HFF-Myc (cell line): ENCODE measurements at regions not wholly inside any gene's neighbourhood (a gene's known extent, or its start where the extent isn't known, plus 50 kb on each side); places are given as distances from the start of the nearest gene placed in this dataset.

ENCODE experiments used
- DNase-seq: peaks from one replicate; pipeline ENCODE4 v3.0.0-alpha.2; 2011; ENCODE audit warnings: low read depth; ENCODE audit errors: extremely low read depth
- H3K4me3 ChIP-seq: replicated peaks from 2 replicates; pipeline ENCODE4 v1.5.1; 2011; ENCODE audit warnings: low read depth, mild to moderate bottlenecking, control low read depth, low read length
- CTCF ChIP-seq: IDR thresholded peaks from 2 replicates; pipeline ENCODE4 v1.5.1; 2012; ENCODE audit warnings: mild to moderate bottlenecking, low read depth, low read length, control low read depth; ENCODE audit errors: missing control alignments

GRCh38 chr11:127219704-127220103, 219.1 kb upstream of the KIRREL3 start:
- TF ChIP-seq CTCF: no peak

GRCh38 chr11:127218275-127218608, 217.7 kb upstream of the KIRREL3 start:
- H3K4me3 ChIP-seq: no peak overlapping the region
- no peak for TF ChIP-seq CTCF
- no peak for DNase-seq

More at GRCh38 chr11:127219704-127220103, 219.1 kb upstream of the KIRREL3 start:
- no peak for DNase-seq
- H3K4me3 ChIP-seq: no peak overlapping the region

- no peak overlapping the region for H3K4me3 ChIP-seq
- DNase-seq: no peak
- no peak for TF ChIP-seq CTCF
Observed at GRCh38 chr11:127217452-127218274, 217.1 kb upstream of the KIRREL3 start.

GRCh38 chr11:127205688-127206217, 205.2 kb upstream of the KIRREL3 start:
- DNase-seq: no peak
- no peak overlapping the region for H3K4me3 ChIP-seq
- TF ChIP-seq CTCF: no peak

GRCh38 chr11:127203490-127203889, 202.9 kb upstream of the KIRREL3 start:
- no peak overlapping the region for H3K4me3 ChIP-seq
- DNase-seq: no peak
- no peak for TF ChIP-seq CTCF

GRCh38 chr11:127202105-127202504, 201.5 kb upstream of the KIRREL3 start:
- TF ChIP-seq CTCF: no peak
- DNase-seq: no peak
- H3K4me3 ChIP-seq: no peak overlapping the region
